22Rv1 (cell line): ENCODE measurements at regions not wholly inside any gene's neighbourhood (a gene's known extent, or its start where the extent isn't known, plus 50 kb on each side); places are given as distances from the start of the nearest gene placed in this dataset.

Source experiments
- H3K27ac ChIP-seq: fragments of 450-650 bp; 2 replicates; pipeline ENCODE4 v1.5.1; 2017
- CTCF ChIP-seq: fragments of 450-650 bp; IDR thresholded peaks from 2 replicates; pipeline ENCODE4 v1.5.1; 2017; ENCODE audit warnings: mild to moderate bottlenecking
- ZFX ChIP-seq: fragments of 450-650 bp; IDR thresholded peaks from 2 replicates; pipeline ENCODE4 v1.6.1; 2017; ENCODE audit warnings: antibody characterized with exemption, borderline replicate concordance

GRCh38 chr20:40329321-40329720 lies 359.7 kb downstream of the MAFB start:
- no peak overlapping the region for H3K27ac ChIP-seq
- no peak for TF ChIP-seq CTCF
- TF ChIP-seq ZFX, result no peak

GRCh38 chr20:40326784-40327183 lies 362.3 kb downstream of the MAFB start:
- no peak overlapping the region for H3K27ac ChIP-seq
- TF ChIP-seq CTCF (no peak), ZFX (no peak)

DNA sequence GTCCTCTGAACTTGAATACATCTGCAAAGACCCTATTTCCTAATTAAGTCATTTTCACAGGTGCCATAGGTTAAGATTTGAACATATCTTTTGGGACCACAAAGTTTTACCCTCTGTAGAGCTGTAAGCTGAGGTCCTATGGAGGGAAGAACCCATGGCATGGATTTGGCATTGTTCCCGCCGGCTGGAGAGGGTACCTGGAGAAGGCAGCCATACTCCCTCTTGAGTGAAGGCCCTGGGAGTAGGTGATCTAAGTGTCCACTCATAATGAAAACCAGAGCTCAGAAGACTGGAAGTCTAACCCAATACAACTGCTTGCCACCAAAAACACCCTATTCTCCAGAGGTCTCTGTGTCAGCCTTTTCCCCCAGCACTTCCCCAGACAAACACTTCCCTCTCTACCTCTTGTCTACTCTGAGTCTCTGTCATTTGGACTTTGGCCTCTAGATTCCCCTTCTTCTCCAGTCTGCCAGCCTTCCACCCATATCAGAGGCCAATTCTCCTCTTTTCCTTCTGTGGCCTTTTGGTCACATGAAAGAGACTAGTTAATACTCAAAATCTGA lies 363.9 kb downstream of the MAFB start:
- TF ChIP-seq ZFX (no peak), CTCF (no peak)
- H3K27ac ChIP-seq, result no peak overlapping the region

GRCh38 chr20:40323361-40323794 lies 365.7 kb downstream of the MAFB start:
- TF ChIP-seq CTCF (no peak), ZFX (no peak)

GRCh38 chr20:40322941-40323340 lies 366.1 kb downstream of the MAFB start:
- H3K27ac ChIP-seq, result no peak overlapping the region
- no peak for TF ChIP-seq CTCF
- no peak for TF ChIP-seq ZFX

More at GRCh38 chr20:40323361-40323794, 365.7 kb downstream of the MAFB start:
- H3K27ac ChIP-seq, result no peak overlapping the region

DNA sequence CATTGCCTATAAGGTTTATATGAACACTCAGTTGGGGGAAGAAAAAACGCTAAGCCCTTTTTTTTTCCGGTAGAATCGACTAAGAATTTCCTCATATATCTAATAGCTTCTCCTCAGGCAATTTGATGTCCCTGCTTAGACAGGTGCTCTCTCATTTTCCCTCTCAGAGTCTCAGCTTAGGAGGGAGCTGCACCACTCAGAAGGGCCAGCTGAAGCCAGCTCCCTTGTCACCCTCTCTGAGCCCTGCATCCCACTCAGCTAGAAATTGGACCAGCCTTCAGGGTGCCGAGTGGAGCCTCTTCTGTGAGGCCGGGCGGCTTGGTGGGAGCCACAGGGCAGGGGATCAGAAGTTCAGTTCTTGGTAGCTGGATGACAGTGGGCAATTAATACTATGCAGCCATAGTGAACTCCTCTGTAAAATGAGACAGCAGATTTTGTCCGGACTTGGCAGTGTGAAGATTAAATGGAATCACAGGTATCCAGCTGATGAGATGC lies 368.5 kb downstream of the MAFB start:
- H3K27ac ChIP-seq, result no peak overlapping the region
- TF ChIP-seq ZFX (no peak), CTCF (no peak)

GRCh38 chr20:40319741-40320516 lies 369.1 kb downstream of the MAFB start:
- H3K27ac ChIP-seq, result no peak overlapping the region
- no peak for TF ChIP-seq CTCF
- no peak for TF ChIP-seq ZFX
